ENCODE measurements at regions not wholly inside any gene's neighbourhood (a gene's known extent, or its start where the extent isn't known, plus 50 kb on each side); places are given as distances from the start of the nearest gene placed in this dataset.

- no peak overlapping the region for H3K9ac ChIP-seq (ENCODE audit: low read length)
- H3K4me3 ChIP-seq (ENCODE audit: low read length): no peak overlapping the region
- no peaks in the 10 kb centered on the region for H3K36me3 ChIP-seq (ENCODE audit: insufficient read depth, low read length)
- H3K9me2 ChIP-seq (ENCODE audit: insufficient read depth, low read length): no peaks in the 10 kb centered on the region
- no peaks in the 10 kb centered on the region for H3K9me3 ChIP-seq (ENCODE audit: low read length)
- no peaks in the 10 kb centered on the region for H3K27me3 ChIP-seq (ENCODE audit: insufficient read depth, low read depth, low read length)
- TF ChIP-seq EZH2 (IDR thresholded peaks at IDR 0.05; ENCODE audit: borderline replicate concordance, insufficient read depth, low read length, poor library complexity, severe bottlenecking): no peak
- H3F3A ChIP-seq (ENCODE audit: insufficient read depth, low read length, poor library complexity, severe bottlenecking): no peaks in the 10 kb centered on the region
- H3K79me2 ChIP-seq (replicated peaks; ENCODE audit: insufficient read depth, low read length): no peaks in the 10 kb centered on the region
- no peaks in the 10 kb centered on the region for H4K20me1 ChIP-seq (ENCODE audit: insufficient read depth)
- no peak overlapping the region for H3K4me2 ChIP-seq (ENCODE audit: low read length)
- H2AFZ ChIP-seq (ENCODE audit: low read depth, low read length): no peak overlapping the region
- H3K27ac ChIP-seq (ENCODE audit: low read length): no peak overlapping the region
Observed at GRCh38 chr6:51166914-51167313, 348.2 kb downstream of the TFAP2B start.

- Histone ChIP-seq H3K4me2 (ENCODE audit: low read length) (no peak overlapping the region), H3K27ac (ENCODE audit: low read length) (no peak overlapping the region), H3K27me3 (ENCODE audit: insufficient read depth, low read depth, low read length) (no peaks in the 10 kb centered on the region), H4K20me1 (ENCODE audit: insufficient read depth) (no peaks in the 10 kb centered on the region), H3K4me3 (ENCODE audit: low read length) (no peak overlapping the region), H2AFZ (ENCODE audit: low read depth, low read length) (no peak overlapping the region), H3K79me2 (replicated peaks; ENCODE audit: insufficient read depth, low read length) (no peaks in the 10 kb centered on the region), H3F3A (ENCODE audit: insufficient read depth, low read length, poor library complexity, severe bottlenecking) (no peaks in the 10 kb centered on the region), H3K9me2 (ENCODE audit: insufficient read depth, low read length) (no peaks in the 10 kb centered on the region), H3K9me3 (ENCODE audit: low read length) (no peaks in the 10 kb centered on the region), H3K36me3 (ENCODE audit: insufficient read depth, low read length) (no peaks in the 10 kb centered on the region), H3K9ac (ENCODE audit: low read length) (no peak overlapping the region)
- TF ChIP-seq POLR2AphosphoS5 (IDR thresholded peaks at IDR 0.05) (no peak), SMC3 (conservative IDR thresholded peaks at IDR 0.05; ENCODE audit: poor library complexity) (no peak), RAD21 (conservative IDR thresholded peaks at IDR 0.05) (no peak), CTCF (IDR thresholded peaks at IDR 0.05; ENCODE audit: poor library complexity, severe bottlenecking) (no peak), MXI1 (conservative IDR thresholded peaks at IDR 0.05; ENCODE audit: poor library complexity, severe bottlenecking) (no peak), EZH2 (IDR thresholded peaks at IDR 0.05; ENCODE audit: borderline replicate concordance, insufficient read depth, low read length, poor library complexity, severe bottlenecking) (no peak), REST (IDR thresholded peaks at IDR 0.05; ENCODE audit: borderline replicate concordance) (no peak), EP300 (conservative IDR thresholded peaks at IDR 0.05; ENCODE audit: poor library complexity, severe bottlenecking) (no peak), TAF1 (IDR thresholded peaks at IDR 0.05; ENCODE audit: low read depth) (no peak)
Observed at GRCh38 chr6:51167468-51167867, 348.8 kb downstream of the TFAP2B start.

GRCh38 chr6:51182827-51183226 is 364.2 kb downstream of the TFAP2B start:
- Histone ChIP-seq H3K9ac (ENCODE audit: low read length) (no peak overlapping the region), H3K27ac (ENCODE audit: low read length) (no peak overlapping the region), H3K4me2 (ENCODE audit: low read length) (no peak overlapping the region), H2AFZ (ENCODE audit: low read depth, low read length) (no peak overlapping the region), H3F3A (ENCODE audit: insufficient read depth, low read length, poor library complexity, severe bottlenecking) (no peaks in the 10 kb centered on the region), H3K79me2 (replicated peaks; ENCODE audit: insufficient read depth, low read length) (no peaks in the 10 kb centered on the region), H3K4me3 (ENCODE audit: low read length) (no peak overlapping the region), H3K9me2 (ENCODE audit: insufficient read depth, low read length) (no peaks in the 10 kb centered on the region), H3K27me3 (ENCODE audit: insufficient read depth, low read depth, low read length) (no peaks in the 10 kb centered on the region), H4K20me1 (ENCODE audit: insufficient read depth) (no peaks in the 10 kb centered on the region), H3K9me3 (ENCODE audit: low read length) (no peaks in the 10 kb centered on the region), H3K36me3 (ENCODE audit: insufficient read depth, low read length) (no peaks in the 10 kb centered on the region)
- TF ChIP-seq REST (IDR thresholded peaks at IDR 0.05; ENCODE audit: borderline replicate concordance) (no peak), SMC3 (conservative IDR thresholded peaks at IDR 0.05; ENCODE audit: poor library complexity) (no peak), EP300 (conservative IDR thresholded peaks at IDR 0.05; ENCODE audit: poor library complexity, severe bottlenecking) (no peak), POLR2AphosphoS5 (IDR thresholded peaks at IDR 0.05) (no peak), RAD21 (conservative IDR thresholded peaks at IDR 0.05) (no peak), CTCF (IDR thresholded peaks at IDR 0.05; ENCODE audit: poor library complexity, severe bottlenecking) (no peak), TAF1 (IDR thresholded peaks at IDR 0.05; ENCODE audit: low read depth) (no peak), EZH2 (IDR thresholded peaks at IDR 0.05; ENCODE audit: borderline replicate concordance, insufficient read depth, low read length, poor library complexity, severe bottlenecking) (no peak), MXI1 (conservative IDR thresholded peaks at IDR 0.05; ENCODE audit: poor library complexity, severe bottlenecking) (no peak)

Measured in neural cell (in vitro differentiated cells).